GM12801 (cell line): ENCODE measurements at regions not wholly inside any gene's neighbourhood (a gene's known extent, or its start where the extent isn't known, plus 50 kb on each side); places are given as distances from the start of the nearest gene placed in this dataset.

Source experiments
- TF ChIP-seq, protein P1 (sequence below): IDR thresholded peaks from one replicate; pipeline ENCODE4 v1.5.1; 2011; ENCODE audit warnings: control low read depth; ENCODE audit not compliant: insufficient read length; ENCODE audit errors: extremely low read depth

DNA sequence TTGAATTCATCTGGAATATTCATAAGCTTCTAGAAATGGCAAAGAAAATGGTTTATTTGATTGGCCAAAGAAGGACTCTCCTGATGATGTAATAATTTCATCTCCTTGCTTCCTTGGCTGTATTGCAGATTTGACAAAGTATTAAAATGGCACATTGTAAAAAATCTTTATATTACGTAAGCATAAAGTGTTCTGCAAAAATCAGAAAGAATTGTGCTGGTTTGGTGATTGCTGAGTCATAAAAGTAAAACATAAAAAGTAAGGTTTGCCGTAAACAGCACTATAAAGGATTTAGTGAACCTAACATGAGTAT lies 255.9 kb upstream of the RREB1 start:
- TF ChIP-seq, protein P1, sequence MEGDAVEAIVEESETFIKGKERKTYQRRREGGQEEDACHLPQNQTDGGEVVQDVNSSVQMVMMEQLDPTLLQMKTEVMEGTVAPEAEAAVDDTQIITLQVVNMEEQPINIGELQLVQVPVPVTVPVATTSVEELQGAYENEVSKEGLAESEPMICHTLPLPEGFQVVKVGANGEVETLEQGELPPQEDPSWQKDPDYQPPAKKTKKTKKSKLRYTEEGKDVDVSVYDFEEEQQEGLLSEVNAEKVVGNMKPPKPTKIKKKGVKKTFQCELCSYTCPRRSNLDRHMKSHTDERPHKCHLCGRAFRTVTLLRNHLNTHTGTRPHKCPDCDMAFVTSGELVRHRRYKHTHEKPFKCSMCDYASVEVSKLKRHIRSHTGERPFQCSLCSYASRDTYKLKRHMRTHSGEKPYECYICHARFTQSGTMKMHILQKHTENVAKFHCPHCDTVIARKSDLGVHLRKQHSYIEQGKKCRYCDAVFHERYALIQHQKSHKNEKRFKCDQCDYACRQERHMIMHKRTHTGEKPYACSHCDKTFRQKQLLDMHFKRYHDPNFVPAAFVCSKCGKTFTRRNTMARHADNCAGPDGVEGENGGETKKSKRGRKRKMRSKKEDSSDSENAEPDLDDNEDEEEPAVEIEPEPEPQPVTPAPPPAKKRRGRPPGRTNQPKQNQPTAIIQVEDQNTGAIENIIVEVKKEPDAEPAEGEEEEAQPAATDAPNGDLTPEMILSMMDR, result no peak

DNA sequence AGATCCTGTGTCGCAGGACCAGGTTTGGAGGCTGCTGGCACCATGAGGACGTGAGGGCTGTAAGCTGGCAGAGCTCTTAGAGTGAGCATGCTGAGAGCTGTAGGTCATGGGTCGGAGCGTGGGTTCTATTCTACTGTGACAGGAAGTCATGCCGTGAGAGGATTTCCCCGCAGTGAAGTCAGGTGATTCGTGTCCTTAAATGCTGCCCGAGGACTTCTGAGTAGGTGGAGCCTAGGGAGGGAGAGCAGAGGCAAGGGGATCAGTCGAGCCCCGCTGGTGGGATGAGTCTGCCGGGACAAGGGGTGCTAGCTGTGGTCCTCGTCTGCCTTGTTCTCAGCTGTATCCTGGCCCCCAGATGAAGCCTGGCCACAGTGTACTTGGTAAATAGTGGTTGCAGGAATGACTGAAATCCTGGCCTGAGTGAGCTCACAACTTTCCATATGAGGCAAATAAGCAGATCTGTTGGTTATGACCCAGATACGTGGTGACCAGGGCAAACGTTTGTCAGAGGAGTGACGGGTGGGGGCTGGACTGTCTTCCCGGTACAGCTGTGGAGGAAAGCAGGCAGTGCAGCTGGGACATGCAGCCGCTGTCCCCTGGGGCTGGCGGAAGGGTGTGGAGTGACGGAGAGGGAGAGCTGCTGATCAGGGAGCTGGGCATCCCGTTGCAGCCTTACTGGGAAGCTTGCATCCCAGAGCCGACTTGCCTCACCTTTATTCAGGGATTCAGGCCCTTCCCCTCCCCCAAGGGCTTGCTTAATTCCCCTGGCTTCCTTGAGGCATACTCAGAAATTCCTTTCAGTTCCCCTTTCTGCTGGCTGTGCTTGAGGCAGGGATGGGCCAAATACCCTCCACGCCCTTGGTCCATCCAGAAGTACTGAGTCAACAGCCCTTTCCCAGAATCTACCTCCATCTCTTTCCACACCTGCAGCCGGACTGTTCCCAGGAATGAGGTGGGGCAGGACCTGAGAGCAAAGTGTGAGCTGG lies 250.9 kb upstream of the RREB1 start:
- TF ChIP-seq, protein P1, result no peak

DNA sequence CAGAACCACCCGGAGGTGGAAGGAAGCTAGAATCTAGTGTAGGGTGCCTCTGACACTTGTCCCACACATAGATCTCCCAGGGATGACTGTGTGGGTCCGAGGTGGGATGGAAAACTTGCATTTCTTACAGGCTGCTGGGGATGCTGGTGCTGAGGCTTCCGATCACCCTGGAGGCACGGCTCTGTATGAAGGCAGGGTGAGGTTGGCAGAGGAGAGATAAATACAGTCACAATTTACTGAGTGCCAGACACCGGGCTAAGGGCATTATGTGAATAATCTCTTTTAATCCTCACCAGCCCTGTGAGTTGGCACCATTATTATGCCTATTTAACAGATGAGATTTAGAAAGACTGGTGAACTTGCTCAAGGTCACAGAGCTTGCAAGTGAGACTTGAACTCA lies 250.2 kb upstream of the RREB1 start:
- TF ChIP-seq, protein P1, result no peak

DNA sequence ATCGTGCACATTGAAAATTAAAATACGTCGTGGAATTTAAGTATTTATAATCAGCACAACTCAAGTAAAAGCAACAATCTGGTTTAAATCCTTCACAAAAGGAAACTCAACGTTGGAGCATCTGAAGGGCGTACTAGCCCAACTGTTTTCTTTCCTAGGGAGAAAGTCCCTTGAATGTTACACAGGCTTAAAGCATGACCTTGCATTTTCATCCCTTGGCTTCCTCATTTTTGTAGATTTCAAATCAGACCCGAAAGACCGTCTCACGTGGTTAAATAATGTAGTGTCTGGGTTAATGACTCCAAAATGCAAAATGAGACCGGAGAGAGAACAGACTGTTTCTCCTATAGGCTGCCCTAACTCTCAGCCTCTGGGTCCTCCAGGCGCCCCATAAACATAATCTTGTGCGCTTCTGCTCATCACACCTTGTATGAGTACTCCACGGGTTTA lies 249.2 kb upstream of the RREB1 start:
- TF ChIP-seq, protein P1, result no peak

DNA sequence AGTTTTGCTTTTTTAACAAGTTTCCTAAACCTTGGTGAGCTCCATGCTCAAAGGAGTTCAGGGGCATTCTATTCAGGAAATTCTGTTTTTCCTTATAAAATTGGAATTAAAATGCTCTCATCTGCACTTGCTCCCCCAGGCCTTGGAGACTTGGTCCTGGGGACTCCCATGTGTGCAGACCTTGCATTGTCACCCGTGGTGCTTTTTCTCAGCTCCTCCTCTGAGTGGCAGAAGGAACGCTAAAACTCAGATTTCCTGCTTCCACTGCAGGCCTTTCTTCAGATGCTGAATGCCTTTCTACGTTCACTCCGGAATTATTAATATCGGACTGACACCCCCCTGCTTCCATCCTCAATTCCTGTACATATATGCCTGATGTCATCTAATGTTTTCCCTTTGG lies 248.7 kb upstream of the RREB1 start:
- TF ChIP-seq, protein P1, result no peak

DNA sequence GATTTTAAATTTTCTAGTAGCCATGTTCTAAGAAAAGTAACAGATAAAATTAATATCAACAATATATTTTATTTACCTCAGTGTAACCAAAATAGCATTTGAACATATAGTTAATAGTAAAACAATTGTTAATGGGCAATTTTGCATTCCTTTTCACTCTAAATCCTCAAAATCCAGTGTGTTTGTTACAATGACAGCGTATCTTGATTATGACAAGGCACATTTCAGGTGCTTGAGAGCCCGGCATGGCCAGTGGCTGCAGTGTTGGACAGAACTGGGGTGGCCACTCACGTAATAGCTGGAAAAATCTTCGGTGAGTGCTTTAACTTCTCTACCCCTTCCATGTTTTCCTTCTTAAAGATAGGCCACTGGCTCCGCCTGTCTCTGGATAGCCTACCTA lies 248.0 kb upstream of the RREB1 start:
- TF ChIP-seq, protein P1, result no peak

DNA sequence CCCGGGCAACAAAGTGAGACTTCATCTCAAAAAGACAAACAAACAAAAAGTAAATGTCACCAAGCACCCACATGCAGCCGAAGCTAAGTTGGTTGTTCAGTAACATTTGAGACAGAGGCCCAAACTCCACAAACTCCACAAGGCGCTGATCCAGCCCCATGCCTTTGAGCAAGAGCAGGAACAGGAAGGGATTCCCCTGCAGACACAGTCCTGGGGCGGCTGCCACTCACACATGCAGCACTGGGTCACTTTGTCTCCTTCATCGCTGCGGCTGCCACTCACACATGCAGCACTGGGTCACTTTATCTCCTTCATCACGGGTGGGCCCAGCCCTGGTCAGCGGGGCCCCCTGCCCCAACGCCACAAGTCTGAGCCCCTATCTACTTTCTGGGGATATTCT lies 246.9 kb upstream of the RREB1 start:
- TF ChIP-seq, protein P1, result no peak
